Hindlimb muscle (tissue), 1 donor: ENCODE measurements at regions not wholly inside any gene's neighbourhood (a gene's known extent, or its start where the extent isn't known, plus 50 kb on each side); places are given as distances from the start of the nearest gene placed in this dataset.
"Not testable (repeated sequence)": the region's sequence is repeated elsewhere in the genome, so short reads cannot be mapped to it uniquely, and the experiment has no call there.

Source experiments
- DNase-seq: peaks from one replicate; pipeline ENCODE4 v3.0.0-alpha.2; 2013

GRCh38 chrX:152507168-152507567 lies 56.1 kb upstream of the GABRA3 start:
- DNase-seq, result not testable (repeated sequence)

GRCh38 chrX:152520653-152521052 lies 69.5 kb upstream of the GABRA3 start:
- DNase-seq, result no peak

- DNase-seq, result no peak
Observed at GRCh38 chrX:152528193-152528592, 77.1 kb upstream of the GABRA3 start.

- no peak for DNase-seq
Observed at GRCh38 chrX:152530967-152531366, 79.9 kb upstream of the GABRA3 start.

GRCh38 chrX:152537373-152537772 lies 86.3 kb upstream of the GABRA3 start:
- DNase-seq, result peak; percentile 23

- no peak for DNase-seq
Observed at GRCh38 chrX:152573866-152574265, 63.8 kb upstream of the GABRQ start.

GRCh38 chrX:152575331-152575730 lies 62.4 kb upstream of the GABRQ start:
- DNase-seq, result no peak

GRCh38 chrX:152587523-152587922 lies 50.2 kb upstream of the GABRQ start:
- DNase-seq, result not testable (repeated sequence)
